HG03575 (cell line): ENCODE measurements at regions not wholly inside any gene's neighbourhood (a gene's known extent, or its start where the extent isn't known, plus 50 kb on each side); places are given as distances from the start of the nearest gene placed in this dataset.
"Not testable (repeated sequence)": the region's sequence is repeated elsewhere in the genome, so short reads cannot be mapped to it uniquely, and the experiment has no call there.

Experiments
- ATAC-seq: cut with Tn5 transposase; IDR thresholded peaks from one replicate; pipeline ENCODE4 v1.9.1; 2021; ENCODE audit not compliant: unreplicated experiment, insufficient number of reproducible peaks, low FRiP score; ENCODE audit errors: extremely low read depth

- no peak for ATAC-seq
These were observed 151.9 kb upstream of the BNIP2 start for GRCh38 chr15:59841036-59841435.

GRCh38 chr15:59839906-59840305 is 150.8 kb upstream of the BNIP2 start:
- ATAC-seq = no peak

GRCh38 chr15:59838900-59839299 is 149.8 kb upstream of the BNIP2 start:
- ATAC-seq = no peak

GRCh38 chr15:59835776-59836175 is 146.7 kb upstream of the BNIP2 start:
- ATAC-seq = no peak

- no peak for ATAC-seq
These were observed 145.4 kb upstream of the BNIP2 start for GRCh38 chr15:59834528-59834927.

- no peak for ATAC-seq
These were observed 144.2 kb upstream of the BNIP2 start for GRCh38 chr15:59833366-59833765.

GRCh38 chr15:59830873-59831272 is 141.8 kb upstream of the BNIP2 start:
- no peak for ATAC-seq

- ATAC-seq = no peak
These were observed 141.0 kb upstream of the BNIP2 start for GRCh38 chr15:59830098-59830497.

GRCh38 chr15:59828861-59829260 is 139.7 kb upstream of the BNIP2 start:
- ATAC-seq = no peak

GRCh38 chr15:59828263-59828662 is 139.1 kb upstream of the BNIP2 start:
- no peak for ATAC-seq

- ATAC-seq = no peak
These were observed 136.8 kb upstream of the BNIP2 start for GRCh38 chr15:59825901-59826300.

GRCh38 chr15:59821286-59821685 is 132.2 kb upstream of the BNIP2 start:
- no peak for ATAC-seq

GRCh38 chr15:59819092-59819491 is 130.0 kb upstream of the BNIP2 start:
- no peak for ATAC-seq

- no peak for ATAC-seq
These were observed 129.2 kb upstream of the BNIP2 start for GRCh38 chr15:59818336-59818735.

GRCh38 chr15:59817834-59818233 is 128.7 kb upstream of the BNIP2 start:
- ATAC-seq = no peak

- ATAC-seq = no peak
These were observed 127.9 kb upstream of the BNIP2 start for GRCh38 chr15:59817053-59817452.

- ATAC-seq = no peak
These were observed 125.3 kb upstream of the BNIP2 start for GRCh38 chr15:59814409-59814808.

GRCh38 chr15:59812889-59813288 is 123.8 kb upstream of the BNIP2 start:
- no peak for ATAC-seq

- ATAC-seq = no peak
These were observed 123.2 kb upstream of the BNIP2 start for GRCh38 chr15:59812250-59812870.

GRCh38 chr15:59803293-59803966 is 114.3 kb upstream of the BNIP2 start:
- ATAC-seq = not testable (repeated sequence)

- ATAC-seq = no peak
These were observed 112.5 kb upstream of the BNIP2 start for GRCh38 chr15:59801649-59802048.
